ENCODE measurements at regions not wholly inside any gene's neighbourhood (a gene's known extent, or its start where the extent isn't known, plus 50 kb on each side); places are given as distances from the start of the nearest gene placed in this dataset.

GRCh38 chr5:106906199-106906598 is 764.5 kb downstream of the EFNA5 start:
- TF ChIP-seq CTCF (IDR thresholded peaks at IDR 0.05; ENCODE audit: low read depth, low read length, missing input control), result no peak
- TF ChIP-seq REST (IDR thresholded peaks at IDR 0.05), result no peak
- TF ChIP-seq JUND (IDR thresholded peaks at IDR 0.05), result no peak
- no peak for TF ChIP-seq YY1 (IDR thresholded peaks at IDR 0.05)
- TF ChIP-seq SP1 (IDR thresholded peaks at IDR 0.05), result no peak
- TF ChIP-seq HNF4G (IDR thresholded peaks at IDR 0.05), result no peak
- no peak for TF ChIP-seq ZBTB33 (IDR thresholded peaks at IDR 0.05)
- TF ChIP-seq MAX (IDR thresholded peaks at IDR 0.05), result no peak
- no peak for TF ChIP-seq TAF1 (conservative IDR thresholded peaks at IDR 0.05)

Measured in liver (tissue), 3 donors.